HT1080 (cell line): ENCODE measurements at regions not wholly inside any gene's neighbourhood (a gene's known extent, or its start where the extent isn't known, plus 50 kb on each side); places are given as distances from the start of the nearest gene placed in this dataset. TPM values are rescaled to one million over a fixed set of nuclear protein-coding genes. Genes with fewer than 3 reads are reported as not detected.

Experiments
- DNase-seq: peaks from one replicate; pipeline ENCODE4 v3.0.0-alpha.2; 2015; ENCODE audit warnings: low read depth
- small RNA-seq: library from RNA; depleted of rRNA; stranded (forward); fragments of <200 nt; gene quantifications from one replicate; pipeline ENCODE3, GENCODE V24; 2014

DNA sequence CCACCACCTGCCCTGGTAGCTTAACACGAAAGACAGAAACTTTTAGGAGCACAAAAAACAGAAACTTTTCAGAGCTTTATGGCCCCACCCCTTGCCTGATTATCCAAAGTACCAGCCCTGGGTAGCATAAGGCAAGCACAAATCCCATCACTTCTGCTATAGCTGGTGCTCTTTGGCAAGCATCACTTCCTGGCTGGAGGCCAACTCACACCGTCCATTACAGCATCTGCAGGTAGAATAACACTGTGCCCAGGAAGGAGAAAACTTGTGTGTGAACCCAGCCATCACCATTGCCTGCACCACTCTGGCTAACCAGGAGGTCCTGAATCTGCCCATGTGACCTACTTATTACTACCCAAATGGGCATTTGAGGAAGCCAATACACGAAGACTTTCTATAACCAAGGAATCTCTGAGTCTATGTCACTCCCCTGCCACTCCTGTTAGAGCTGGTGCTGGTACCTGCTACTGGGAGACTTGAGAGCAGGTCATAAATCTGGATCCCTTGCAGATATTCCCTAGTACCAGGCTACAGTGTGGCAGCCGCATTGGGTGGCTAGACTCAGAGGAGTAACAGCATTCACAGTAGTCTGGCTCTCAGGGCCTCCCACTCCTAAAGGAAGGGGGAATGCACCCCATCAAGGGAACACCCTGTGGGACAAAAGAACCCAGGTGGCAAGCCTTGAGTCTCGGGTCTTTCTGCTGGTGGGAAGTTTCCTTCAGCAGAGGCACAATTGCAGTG lies 73.3 kb upstream of the AKAP13 start:
- no peak for DNase-seq

DNA sequence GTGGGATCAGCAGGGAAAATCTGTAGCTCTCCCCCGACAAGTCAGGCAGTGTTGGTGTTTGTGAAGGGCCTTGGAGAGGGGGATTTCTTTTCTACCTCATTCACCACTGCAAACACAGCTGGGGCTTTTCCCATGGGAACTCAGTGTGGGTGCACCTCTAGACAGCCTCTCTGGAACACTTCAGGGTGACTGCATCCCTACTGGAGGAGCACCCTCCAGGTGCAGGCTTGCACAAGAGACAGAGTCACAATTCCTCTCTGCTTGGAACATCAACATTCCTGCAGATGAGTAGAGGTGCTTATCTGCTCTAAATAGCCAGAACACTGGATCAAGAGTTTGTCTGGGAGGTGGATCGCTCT lies 72.7 kb upstream of the AKAP13 start:
- no peak for DNase-seq

DNA sequence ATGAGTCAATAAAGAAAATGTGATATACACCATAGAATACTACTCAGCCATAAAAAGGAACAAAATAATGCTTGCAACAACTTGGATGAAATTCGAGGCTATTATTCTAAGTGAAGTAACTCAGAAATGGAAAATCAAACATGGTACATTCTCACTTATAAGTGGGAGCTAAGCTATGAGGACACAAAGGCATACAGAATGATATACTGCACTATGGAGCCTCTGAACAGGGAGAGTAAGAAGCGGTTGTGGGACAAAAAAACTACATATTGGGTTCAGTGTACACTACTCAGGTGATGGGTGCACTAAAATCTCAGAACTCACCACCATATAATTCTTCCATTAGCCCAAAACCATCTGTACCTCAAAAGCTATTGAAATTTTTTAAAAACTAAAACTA lies 68.8 kb upstream of the AKAP13 start:
- DNase-seq: no peak

DNA sequence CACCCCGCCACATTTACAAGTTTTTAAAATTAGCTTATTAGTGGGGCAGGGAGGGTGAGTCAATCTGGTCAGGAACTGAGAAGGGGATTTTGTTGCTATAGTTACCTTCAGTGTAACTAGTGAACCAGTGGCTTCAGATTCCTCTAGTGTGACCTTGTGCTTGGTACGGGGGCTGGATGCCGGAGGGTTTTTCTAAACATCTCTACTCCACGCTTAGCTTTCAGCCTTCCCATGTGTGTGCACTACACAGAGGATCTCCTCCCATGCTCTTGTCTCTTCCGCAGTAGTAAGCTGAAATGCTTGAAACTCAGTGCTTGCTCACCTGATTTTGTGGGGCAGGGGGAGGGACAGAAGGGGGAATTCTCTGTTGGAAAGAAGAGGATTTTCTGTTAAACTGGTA lies 67.9 kb upstream of the AKAP13 start:
- peak; percentile 50 for DNase-seq

DNA sequence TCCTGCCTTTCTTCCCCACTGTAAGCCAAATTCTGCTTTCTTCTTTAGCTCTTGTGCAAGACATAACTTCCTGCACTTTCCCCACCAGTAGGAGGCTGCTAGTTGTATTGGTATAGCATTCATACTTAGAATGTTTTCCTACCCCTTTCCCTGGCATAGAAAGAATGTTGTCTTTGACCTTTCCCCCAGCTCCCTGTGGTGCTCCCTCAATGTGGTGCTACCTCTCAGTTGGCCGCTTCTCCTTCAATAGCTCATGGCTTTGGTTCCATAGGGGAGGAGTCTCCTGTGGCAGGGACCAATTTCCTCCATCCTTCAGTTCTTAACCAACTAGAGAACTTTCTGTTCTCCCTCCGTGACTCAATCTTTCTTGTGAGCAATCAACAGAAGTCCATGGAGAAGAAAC lies 67.5 kb upstream of the AKAP13 start:
- no peak for DNase-seq

DNA sequence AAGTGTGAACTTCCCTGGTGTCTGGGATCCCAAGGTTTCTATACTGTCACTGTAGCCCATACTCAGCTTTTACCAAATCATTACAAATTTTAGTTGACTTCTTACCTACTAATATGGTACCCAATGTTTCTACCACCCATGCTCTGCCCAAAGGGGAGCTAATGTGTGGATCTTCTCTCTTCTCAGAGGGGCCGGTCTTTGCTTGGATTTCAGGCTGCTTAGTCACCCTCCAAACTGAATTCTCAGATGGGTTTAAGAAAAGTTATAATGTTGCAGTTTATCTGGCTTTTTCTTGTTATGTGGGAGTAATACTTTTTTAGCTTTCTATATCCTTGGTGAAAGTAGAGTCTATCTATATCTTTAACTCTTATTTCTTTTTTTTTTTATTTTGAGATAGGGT lies 67.1 kb upstream of the AKAP13 start:
- no peak for DNase-seq

DNA sequence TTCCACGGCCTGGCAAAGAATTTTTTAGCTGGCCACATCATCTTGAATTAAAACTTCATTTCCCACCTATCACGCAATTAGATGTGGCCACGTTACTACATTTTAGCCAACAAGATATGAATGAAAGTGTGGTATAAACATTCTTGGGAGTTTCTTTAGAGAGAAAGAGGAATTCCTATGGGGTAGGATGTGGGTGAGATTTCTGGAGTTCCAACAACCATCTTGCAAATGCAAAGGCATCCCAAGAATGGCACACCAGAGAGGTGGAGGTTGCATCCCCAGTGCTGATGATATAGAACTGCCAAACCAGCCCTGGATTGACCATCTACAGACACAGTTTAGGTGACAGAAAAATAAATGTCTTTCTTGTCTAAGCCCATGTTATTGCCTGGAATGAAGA lies 66.3 kb upstream of the AKAP13 start:
- DNase-seq: no peak

DNA sequence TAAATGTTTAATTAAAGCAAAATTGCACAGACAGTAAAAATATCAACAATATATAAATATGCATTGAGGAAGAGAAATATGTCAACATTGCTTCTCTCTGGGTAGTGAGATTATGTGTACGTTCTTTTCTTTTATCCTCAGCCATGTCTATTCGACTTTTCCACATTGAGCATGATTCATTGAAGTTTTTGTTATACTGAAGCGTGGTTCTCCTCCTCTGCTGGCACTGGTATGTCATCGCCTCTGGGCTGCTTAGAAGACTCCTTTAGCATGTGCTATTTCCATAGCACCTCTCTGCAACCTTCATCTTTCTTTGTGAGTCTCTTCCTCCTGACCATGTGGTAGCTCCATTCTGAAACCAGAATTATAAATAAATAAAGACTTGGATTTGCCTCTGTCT lies 65.8 kb upstream of the AKAP13 start:
- DNase-seq: no peak

DNA sequence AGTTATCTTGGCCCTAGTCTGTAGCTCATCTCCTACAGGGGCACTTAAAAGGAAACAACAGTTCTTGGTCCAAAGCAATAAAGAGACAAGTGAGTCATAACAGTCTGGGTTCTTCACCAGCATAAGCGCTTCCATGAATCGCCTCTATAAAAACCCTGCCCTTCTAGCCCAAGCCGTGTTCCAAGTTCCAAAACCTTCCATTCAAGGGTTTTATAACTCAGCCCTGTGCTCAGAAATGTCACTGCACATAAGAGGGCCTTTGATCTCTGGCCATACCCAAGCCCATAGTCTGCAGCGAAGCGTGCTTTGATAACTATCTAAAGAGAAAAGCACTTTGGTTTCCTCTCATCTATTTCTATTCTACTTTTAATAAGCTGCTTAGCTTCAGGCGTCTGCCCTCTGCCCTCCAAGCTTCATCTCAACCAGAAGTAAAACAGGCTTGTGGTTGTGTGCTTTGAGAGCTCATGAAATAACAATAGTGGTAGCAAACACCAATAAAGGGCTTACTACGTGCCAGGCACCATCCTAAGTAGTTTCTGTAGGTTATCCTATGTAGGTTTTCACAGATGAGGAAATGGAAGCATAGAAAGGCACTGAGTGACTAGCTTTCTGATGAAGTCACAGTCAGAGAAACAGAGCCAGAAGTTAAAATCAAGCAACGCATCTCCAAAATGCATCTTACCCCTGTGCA lies 64.0 kb upstream of the AKAP13 start:
- DNase-seq: peak; percentile 34

DNA sequence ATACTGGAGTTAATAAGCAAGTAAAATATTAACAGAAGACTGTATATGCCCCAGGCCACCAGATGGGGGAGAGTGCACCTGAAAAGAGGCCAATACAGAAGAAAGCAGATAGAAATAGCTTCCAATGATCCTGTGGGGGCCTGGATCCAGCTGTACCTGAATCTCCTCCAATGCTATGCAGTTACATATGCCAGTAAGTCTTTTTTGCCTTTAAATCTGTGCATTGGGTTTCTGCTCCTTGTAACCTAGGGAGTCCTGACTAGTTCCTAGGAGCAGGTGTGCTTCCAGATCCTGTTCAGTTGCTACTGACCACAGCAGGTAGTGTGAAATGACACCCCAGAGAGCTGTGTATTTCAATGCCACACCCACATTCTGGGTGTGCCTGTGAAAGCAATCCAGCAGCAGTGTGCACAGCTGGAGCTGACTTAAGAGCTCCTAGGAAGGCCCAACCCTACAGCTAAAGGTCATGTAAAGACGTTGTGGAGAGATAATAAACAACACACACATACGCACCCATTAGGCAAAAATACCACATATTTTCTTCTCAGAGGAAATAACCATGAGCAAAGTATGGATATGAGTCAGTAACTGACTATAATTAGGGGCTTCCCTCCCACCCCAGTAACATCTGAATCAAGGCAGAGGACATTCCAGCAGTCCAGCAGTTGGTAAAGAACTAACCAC lies 62.2 kb upstream of the AKAP13 start:
- DNase-seq: peak; percentile 99

DNA sequence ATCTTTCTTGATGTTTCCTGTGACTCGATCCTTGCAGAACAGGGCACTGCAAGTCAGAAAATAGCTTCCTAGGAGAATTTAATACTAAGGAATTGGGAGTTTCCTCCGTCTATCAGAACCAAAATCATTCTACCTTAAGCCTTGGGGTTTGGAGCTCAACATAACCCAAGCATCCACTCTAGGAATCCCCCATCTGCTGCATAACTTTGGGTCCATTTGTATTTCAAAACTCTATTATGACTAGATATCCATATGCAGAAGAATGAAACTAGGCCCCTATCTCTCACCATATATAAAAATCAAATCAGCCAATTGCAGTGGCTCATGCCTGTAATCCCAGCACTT lies 61.7 kb upstream of the AKAP13 start:
- no peak for DNase-seq

DNA sequence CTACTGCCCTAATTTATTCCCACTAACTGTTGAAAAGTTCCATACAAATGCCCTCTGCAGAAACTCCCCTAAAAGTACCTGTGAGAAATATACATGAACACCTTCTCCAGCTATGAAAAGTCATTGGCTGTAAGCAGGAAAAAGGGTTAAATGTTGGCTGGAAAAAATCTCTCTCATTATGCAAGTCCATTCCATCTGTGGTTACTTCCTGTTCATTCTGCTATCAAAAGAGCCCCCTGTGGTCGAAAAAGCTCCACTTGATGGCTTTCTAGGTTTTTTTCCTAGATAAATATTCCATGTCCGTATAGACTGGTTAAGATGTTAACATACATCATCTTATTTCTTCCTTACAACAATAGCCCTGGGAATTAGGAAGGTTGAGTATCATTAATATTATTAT lies 56.2 kb upstream of the AKAP13 start:
- no peak for DNase-seq

DNA sequence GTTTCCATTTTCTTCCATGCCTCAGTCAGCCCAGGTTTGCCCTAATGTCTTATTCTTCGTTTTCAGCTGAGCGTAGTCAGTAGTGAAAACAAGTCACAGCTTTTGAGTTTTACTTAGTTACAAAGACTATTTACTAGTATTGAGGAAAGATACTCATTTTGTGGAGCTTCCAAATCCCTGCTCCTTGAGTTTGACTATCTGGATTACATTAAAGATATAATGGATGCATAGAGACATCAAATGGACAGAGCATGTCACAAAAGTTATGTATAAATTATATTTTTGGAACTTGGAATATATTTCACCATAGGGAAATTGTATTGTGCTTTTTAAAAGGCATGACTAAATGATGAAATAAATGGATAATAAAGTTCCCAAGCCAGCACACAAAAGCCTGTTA lies 54.6 kb upstream of the AKAP13 start:
- no peak for DNase-seq

DNA sequence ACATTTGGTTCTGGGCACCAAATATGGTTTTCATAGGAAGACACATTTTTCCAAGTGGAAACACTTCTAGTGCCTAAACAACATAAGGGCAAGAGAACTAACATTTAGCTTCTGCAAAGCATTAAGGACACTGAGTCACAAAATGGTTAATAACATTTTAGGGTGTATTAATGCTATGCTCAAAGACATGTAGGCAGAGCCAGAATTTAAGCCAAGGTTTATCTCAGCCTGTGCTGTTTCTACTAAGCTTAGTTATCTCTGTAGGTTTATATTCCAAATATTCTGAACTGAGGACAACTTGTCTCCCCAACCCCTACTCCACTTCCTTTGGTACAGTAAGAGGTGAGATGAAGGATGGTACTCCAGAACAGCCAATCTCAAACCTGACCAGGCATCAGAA lies 54.1 kb upstream of the AKAP13 start:
- no peak for DNase-seq

DNA sequence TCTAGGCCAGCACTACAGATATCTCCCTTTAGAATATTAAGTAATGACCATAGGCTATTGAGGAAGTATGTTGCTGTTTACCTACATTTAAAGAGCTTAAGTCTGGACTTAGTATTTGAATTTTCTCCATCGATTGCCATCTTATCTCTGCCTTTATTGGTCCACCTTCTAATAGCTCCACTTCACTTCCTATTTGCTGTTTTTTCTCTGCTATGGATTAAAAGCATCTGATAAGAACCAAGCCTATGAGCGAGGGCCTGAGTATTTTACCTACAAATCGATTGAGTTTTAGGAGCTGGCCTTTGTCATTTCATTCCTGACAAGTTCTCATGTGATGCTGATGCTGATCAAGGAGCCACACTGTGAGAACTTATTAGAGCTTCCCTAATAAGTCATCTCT lies 52.6 kb upstream of the AKAP13 start:
- no peak for DNase-seq

DNA sequence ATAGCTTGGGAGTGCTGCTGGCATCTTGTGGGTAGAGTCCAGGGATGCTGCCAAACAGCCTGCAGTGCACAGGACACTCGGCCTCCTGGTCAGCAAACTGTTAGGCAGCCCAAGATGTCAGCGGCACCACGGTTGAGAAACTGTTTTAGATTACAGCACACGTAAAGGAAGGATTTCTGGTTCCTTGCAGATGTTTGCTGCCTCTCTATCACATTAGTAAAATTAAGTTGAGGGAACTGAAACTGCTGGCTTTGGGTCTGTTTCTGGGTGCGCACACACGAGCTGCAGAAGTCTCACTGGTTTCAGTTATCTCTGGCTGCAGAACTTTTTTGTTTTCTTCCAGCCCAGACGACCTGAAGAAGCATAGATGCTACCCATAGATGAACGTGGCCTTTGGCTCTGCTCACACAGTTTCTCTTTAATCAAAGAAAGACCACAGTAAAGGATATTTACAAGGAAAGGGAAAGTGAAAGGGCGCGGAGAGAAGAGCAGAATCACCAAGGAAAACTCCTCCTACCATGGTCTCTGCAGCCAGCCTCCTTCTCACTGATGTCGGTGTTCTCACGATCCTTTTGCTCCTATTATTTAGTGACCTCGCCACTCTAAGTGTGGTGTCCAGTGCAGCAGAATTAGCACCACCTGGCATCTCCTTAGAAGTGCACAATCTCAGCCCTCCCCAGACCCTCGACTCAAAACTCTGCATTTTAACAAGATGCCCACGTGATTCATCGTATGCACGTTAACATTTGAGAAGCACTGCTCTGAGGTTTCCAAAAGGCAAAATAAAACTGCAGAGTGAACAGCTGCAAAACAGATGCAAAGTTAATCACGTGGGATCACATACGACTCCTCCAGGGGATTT lies 50.6 kb upstream of the AKAP13 start:
- peak; percentile 48 for DNase-seq

Small RNA genes in the stretch of these regions (small RNA-seq; reads per million reads assigned to genes)
- not detected for gene RN7SL428P
